ENCODE measurements at regions not wholly inside any gene's neighbourhood (a gene's known extent, or its start where the extent isn't known, plus 50 kb on each side); places are given as distances from the start of the nearest gene placed in this dataset.

- DNase-seq (ENCODE audit: extremely low spot score, unreplicated experiment): no peak
- H3K9me3 Mint-ChIP-seq (ENCODE audit: unreplicated experiment): peaks cover 15% of the 10 kb centered on the region
- H3K4me1 Mint-ChIP-seq (ENCODE audit: unreplicated experiment): no peaks in the 10 kb centered on the region
- TF ChIP-seq CTCF (IDR thresholded peaks at IDR 0.05): no peak
- no peak overlapping the region for H3K4me3 Mint-ChIP-seq (ENCODE audit: unreplicated experiment)
- H3K36me3 Mint-ChIP-seq (ENCODE audit: unreplicated experiment): no peaks in the 10 kb centered on the region
- H3K27me3 Mint-ChIP-seq (ENCODE audit: unreplicated experiment): no peaks in the 10 kb centered on the region
- no peak overlapping the region for H3K27ac Mint-ChIP-seq (ENCODE audit: unreplicated experiment)
Measured at GRCh38 chr12:114982760-114983159, 298.8 kb upstream of the TBX3 start.

- Mint-ChIP-seq H3K27ac (ENCODE audit: unreplicated experiment) (no peak overlapping the region), H3K4me3 (ENCODE audit: unreplicated experiment) (no peak overlapping the region), H3K27me3 (ENCODE audit: unreplicated experiment) (no peaks in the 10 kb centered on the region), H3K36me3 (ENCODE audit: unreplicated experiment) (no peaks in the 10 kb centered on the region), H3K9me3 (ENCODE audit: unreplicated experiment) (peaks cover 10% of the 10 kb centered on the region), H3K4me1 (ENCODE audit: unreplicated experiment) (no peaks in the 10 kb centered on the region)
- no peak for TF ChIP-seq CTCF (IDR thresholded peaks at IDR 0.05)
- DNase-seq (ENCODE audit: extremely low spot score, unreplicated experiment): no peak
Measured at GRCh38 chr12:114981036-114981435, 297.1 kb upstream of the TBX3 start.

GRCh38 chr12:114976959-114977358, 293.0 kb upstream of the TBX3 start:
- Mint-ChIP-seq H3K9me3 (ENCODE audit: unreplicated experiment) (peaks cover 11% of the 10 kb centered on the region), H3K27me3 (ENCODE audit: unreplicated experiment) (peaks cover 2% of the 10 kb centered on the region), H3K27ac (ENCODE audit: unreplicated experiment) (no peak overlapping the region), H3K4me1 (ENCODE audit: unreplicated experiment) (no peaks in the 10 kb centered on the region), H3K36me3 (ENCODE audit: unreplicated experiment) (no peaks in the 10 kb centered on the region), H3K4me3 (ENCODE audit: unreplicated experiment) (no peak overlapping the region)
- no peak for TF ChIP-seq CTCF (IDR thresholded peaks at IDR 0.05)
- DNase-seq (ENCODE audit: extremely low spot score, unreplicated experiment): no peak

- Mint-ChIP-seq H3K27me3 (ENCODE audit: unreplicated experiment) (peaks cover 2% of the 10 kb centered on the region), H3K36me3 (ENCODE audit: unreplicated experiment) (no peaks in the 10 kb centered on the region), H3K27ac (ENCODE audit: unreplicated experiment) (no peak overlapping the region), H3K4me1 (ENCODE audit: unreplicated experiment) (no peaks in the 10 kb centered on the region), H3K9me3 (ENCODE audit: unreplicated experiment) (peaks cover 11% of the 10 kb centered on the region), H3K4me3 (ENCODE audit: unreplicated experiment) (no peak overlapping the region)
- no peak for TF ChIP-seq CTCF (IDR thresholded peaks at IDR 0.05)
- DNase-seq (ENCODE audit: extremely low spot score, unreplicated experiment): no peak
Measured at GRCh38 chr12:114976372-114976771, 292.4 kb upstream of the TBX3 start.

- Mint-ChIP-seq H3K9me3 (ENCODE audit: unreplicated experiment) (peaks cover 11% of the 10 kb centered on the region), H3K36me3 (ENCODE audit: unreplicated experiment) (no peaks in the 10 kb centered on the region), H3K4me1 (ENCODE audit: unreplicated experiment) (no peaks in the 10 kb centered on the region), H3K4me3 (ENCODE audit: unreplicated experiment) (no peak overlapping the region), H3K27me3 (ENCODE audit: unreplicated experiment) (peaks cover 2% of the 10 kb centered on the region), H3K27ac (ENCODE audit: unreplicated experiment) (no peak overlapping the region)
- DNase-seq (ENCODE audit: extremely low spot score, unreplicated experiment): no peak
- no peak for TF ChIP-seq CTCF (IDR thresholded peaks at IDR 0.05)
Measured at GRCh38 chr12:114975640-114976310, 291.8 kb upstream of the TBX3 start.
